CD14-positive monocyte (primary cell): ENCODE measurements at regions not wholly inside any gene's neighbourhood (a gene's known extent, or its start where the extent isn't known, plus 50 kb on each side); places are given as distances from the start of the nearest gene placed in this dataset.

ENCODE experiments used
- DNase-seq, 3 donors: peaks; one replicate each; pipeline ENCODE4 v3.0.0-alpha.2; 2011 to 2022
- H2AFZ ChIP-seq: 2 replicates; pipeline ENCODE4 v1.6.0; 2012; ENCODE audit warnings: mild to moderate bottlenecking, low read depth, low read length, inconsistent platforms; ENCODE audit not compliant: insufficient read depth, poor library complexity, severe bottlenecking
- H3K27ac ChIP-seq, 2 donors: 1 replicate in 1 of 2; 2 replicates in 1 of 2; pipeline ENCODE4 v1.5.1; 2012 to 2013; ENCODE audit warnings: low read length in 2 of 2, control low read depth in 1 of 2, inconsistent platforms in 1 of 2, low read depth in 1 of 2, mild to moderate bottlenecking in 1 of 2
- H3K27me3 ChIP-seq, 2 donors: one replicate each; pipeline versions ENCODE4 v1.6.0 to v1.6.1; 2011 to 2013; ENCODE audit warnings: low read length in 2 of 2; ENCODE audit not compliant: control insufficient read depth in 2 of 2, insufficient read depth in 2 of 2
- H3K36me3 ChIP-seq, 2 donors: replicated peaks in 1 of 2; 1 replicate in 1 of 2; 2 replicates in 1 of 2; pipeline versions ENCODE4 v1.5.1 to v1.6.1; 2012 to 2013; ENCODE audit warnings: low read length in 2 of 2, control low read depth in 1 of 2, inconsistent platforms in 1 of 2, mild to moderate bottlenecking in 1 of 2; ENCODE audit not compliant: insufficient read depth in 2 of 2, control insufficient read depth in 1 of 2
- H3K4me1 ChIP-seq, 2 donors: 1 replicate in 1 of 2; 2 replicates in 1 of 2; pipeline versions ENCODE4 v1.5.1 to v1.6.1; 2012 to 2013; ENCODE audit warnings: low read length in 2 of 2, control low read depth in 1 of 2, inconsistent platforms in 1 of 2, mild to moderate bottlenecking in 1 of 2, moderate library complexity in 1 of 2; ENCODE audit not compliant: insufficient read depth in 2 of 2, control insufficient read depth in 1 of 2
- H3K4me2 ChIP-seq: replicated peaks from 2 replicates; pipeline ENCODE3; 2012; ENCODE audit warnings: low read length, moderate library complexity, mild to moderate bottlenecking; ENCODE audit not compliant: poor library complexity, severe bottlenecking; ENCODE audit errors: extremely low read depth
- H3K4me3 ChIP-seq, 3 experiments: fragments of 200-600 bp in 1 of 3; sonication (generic) in 1 of 3; replicated peaks in 1 of 3; 1 replicate in 2 of 3; 2 replicates in 1 of 3; pipeline ENCODE4 v1.5.1; 2011 to 2013; ENCODE audit warnings: low read length in 3 of 3, mild to moderate bottlenecking in 3 of 3, control low read depth in 2 of 3, low read depth in 2 of 3, inconsistent platforms in 1 of 3, moderate library complexity in 1 of 3
- H3K79me2 ChIP-seq: 2 replicates; pipeline ENCODE4 v1.6.0; 2012; ENCODE audit warnings: mild to moderate bottlenecking, control low read depth, inconsistent platforms, low read length, moderate library complexity; ENCODE audit not compliant: insufficient read depth
- H3K9ac ChIP-seq: 2 replicates; pipeline ENCODE4 v1.6.0; 2017; ENCODE audit warnings: low read length, mild to moderate bottlenecking; ENCODE audit not compliant: insufficient read depth, poor library complexity, severe bottlenecking
- H3K9me3 ChIP-seq, 2 donors: replicated peaks in 1 of 2; 1 replicate in 1 of 2; 2 replicates in 1 of 2; pipeline versions ENCODE4 v1.5.1 to v1.6.1; 2012 to 2013; ENCODE audit warnings: low read length in 2 of 2, control low read depth in 1 of 2; ENCODE audit not compliant: control insufficient read depth in 1 of 2, insufficient read depth in 1 of 2
- H4K20me1 ChIP-seq: 2 replicates; pipeline ENCODE4 v1.6.0; 2012; ENCODE audit warnings: mild to moderate bottlenecking, low read length, control low read depth, moderate library complexity; ENCODE audit not compliant: insufficient read depth
- H3K27ac Mint-ChIP-seq, 7 donors: one replicate each; pipeline ENCODE4 v1.8.0; 2020; ENCODE audit warnings: mild to moderate bottlenecking in 7 of 7, mixed read lengths in 7 of 7, moderate library complexity in 6 of 7, inconsistent platforms in 2 of 7
- H3K27me3 Mint-ChIP-seq, 3 donors: one replicate each; pipeline ENCODE4 v1.8.0; 2021 to 2022; ENCODE audit warnings: low read depth in 3 of 3, mild to moderate bottlenecking in 3 of 3, mixed read lengths in 3 of 3, moderate library complexity in 3 of 3, inconsistent platforms in 1 of 3
- H3K36me3 Mint-ChIP-seq, 2 donors: one replicate each; pipeline ENCODE4 v1.8.0; 2020; ENCODE audit warnings: mixed read lengths in 2 of 2, inconsistent platforms in 1 of 2, mild to moderate bottlenecking in 1 of 2
- H3K4me1 Mint-ChIP-seq: one replicate; pipeline ENCODE4 v1.8.0; 2020; ENCODE audit warnings: mild to moderate bottlenecking, mixed read lengths
- H3K4me3 Mint-ChIP-seq, 2 donors: one replicate each; pipeline ENCODE4 v1.8.0; 2020; ENCODE audit warnings: mild to moderate bottlenecking in 2 of 2, mixed read lengths in 2 of 2, moderate library complexity in 1 of 2
- H3K9me3 Mint-ChIP-seq, 7 donors: one replicate each; pipeline ENCODE4 v1.8.0; 2020 to 2022; ENCODE audit warnings: mixed read lengths in 7 of 7, mild to moderate bottlenecking in 6 of 7, moderate library complexity in 6 of 7, inconsistent platforms in 2 of 7
- CTCF ChIP-seq: fragments of 200-600 bp; IDR thresholded peaks from one replicate; pipeline ENCODE4 v1.8.0; 2022; ENCODE audit warnings: antibody characterized with exemption, mild to moderate bottlenecking
- whole genome bisulfite sequencing: methylation state at CpG from one replicate; pipeline ENCODE4 v1.1.5; 2013; ENCODE audit warnings: missing lambda C conversion rate; ENCODE audit not compliant: insufficient coverage; 5-methylcytosine and 5-hydroxymethylcytosine counted together
- intact Hi-C, 2 donors: fragments of 100-400 bp; cut with micrococcal nuclease; formaldehyde crosslinking; loops; one replicate each; pipeline versions ENCODE4 v1.15.0 to v1.15.1; 2023

GRCh38 chr6:140051521-140052512, 677.4 kb upstream of the CITED2 start:
- Histone ChIP-seq H3K79me2 (no peaks in the 10 kb centered on the region), H3K4me3 (no peak overlapping the region), H3K27me3 (no peaks in the 10 kb centered on the region), H4K20me1 (no peaks in the 10 kb centered on the region), H2AFZ (no peak overlapping the region), H3K9ac (no peak overlapping the region), H3K4me1 (peaks cover 0 to 2% of the 10 kb centered on the region in 2 donors), H3K4me2 (no peak overlapping the region), H3K27ac (no peak overlapping the region), H3K9me3 (no peaks in the 10 kb centered on the region), H3K36me3 (no peaks in the 10 kb centered on the region)
- Mint-ChIP-seq H3K36me3 (no peaks in the 10 kb centered on the region), H3K9me3 (peaks cover 0 to 5% (median 0%) of the 10 kb centered on the region in 7 donors), H3K4me3 (no peak overlapping the region), H3K27me3 (no peaks in the 10 kb centered on the region), H3K27ac (no peak overlapping the region), H3K4me1 (peaks cover 10% of the 10 kb centered on the region)
- peak in 1 of 3 donors; percentile 15 for DNase-seq
- TF ChIP-seq CTCF, result no peak
- intact Hi-C loops, result no loop called here
- 80% methylated on average over 1 of the region's 7 CpGs for WGBS

GRCh38 chr6:140050101-140050995, 675.9 kb upstream of the CITED2 start:
- Histone ChIP-seq H3K27me3 (no peaks in the 10 kb centered on the region), H3K4me2 (no peak overlapping the region), H3K9me3 (no peaks in the 10 kb centered on the region), H3K9ac (no peak overlapping the region), H3K27ac (no peak overlapping the region), H3K4me3 (no peak overlapping the region), H3K79me2 (no peaks in the 10 kb centered on the region), H4K20me1 (no peaks in the 10 kb centered on the region), H3K36me3 (no peaks in the 10 kb centered on the region), H2AFZ (no peak overlapping the region), H3K4me1 (peaks cover 9 to 16% of the 10 kb centered on the region in 2 donors)
- peaks cover 0 to 5% (median 0%) of the 10 kb centered on the region in 7 donors for H3K9me3 Mint-ChIP-seq
- H3K4me3 Mint-ChIP-seq, result no peak overlapping the region
- peaks cover 20% of the 10 kb centered on the region for H3K4me1 Mint-ChIP-seq
- intact Hi-C loops, result no loop called here
- no peak for TF ChIP-seq CTCF
- peak overlapping the region in 2 of 7 donors; percentile 42 to 60 for H3K27ac Mint-ChIP-seq
- no peaks in the 10 kb centered on the region for H3K27me3 Mint-ChIP-seq
- no peak for DNase-seq
- 88% methylated on average over 8 of the region's 15 CpGs for WGBS
- no peaks in the 10 kb centered on the region for H3K36me3 Mint-ChIP-seq
